HL-60 (cell line): ENCODE measurements at regions not wholly inside any gene's neighbourhood (a gene's known extent, or its start where the extent isn't known, plus 50 kb on each side); places are given as distances from the start of the nearest gene placed in this dataset.

ENCODE experiments used
- POLR2AphosphoS5 ChIP-seq: IDR thresholded peaks from 2 replicates; pipeline ENCODE4 v1.6.1; 2012; ENCODE audit warnings: low read depth
- REST ChIP-seq: IDR thresholded peaks from 2 replicates; pipeline ENCODE4 v1.6.1; 2012; ENCODE audit warnings: low read depth; ENCODE audit not compliant: insufficient replicate concordance
- TF ChIP-seq, protein P1 (sequence below): IDR thresholded peaks from one replicate; pipeline ENCODE4 v1.5.1; 2011; ENCODE audit warnings: low read length, control low read depth, inconsistent platforms; ENCODE audit not compliant: insufficient read depth

GRCh38 chr16:79456036-79456435 is 144.5 kb downstream of the MAF start:
- TF ChIP-seq, protein P1, sequence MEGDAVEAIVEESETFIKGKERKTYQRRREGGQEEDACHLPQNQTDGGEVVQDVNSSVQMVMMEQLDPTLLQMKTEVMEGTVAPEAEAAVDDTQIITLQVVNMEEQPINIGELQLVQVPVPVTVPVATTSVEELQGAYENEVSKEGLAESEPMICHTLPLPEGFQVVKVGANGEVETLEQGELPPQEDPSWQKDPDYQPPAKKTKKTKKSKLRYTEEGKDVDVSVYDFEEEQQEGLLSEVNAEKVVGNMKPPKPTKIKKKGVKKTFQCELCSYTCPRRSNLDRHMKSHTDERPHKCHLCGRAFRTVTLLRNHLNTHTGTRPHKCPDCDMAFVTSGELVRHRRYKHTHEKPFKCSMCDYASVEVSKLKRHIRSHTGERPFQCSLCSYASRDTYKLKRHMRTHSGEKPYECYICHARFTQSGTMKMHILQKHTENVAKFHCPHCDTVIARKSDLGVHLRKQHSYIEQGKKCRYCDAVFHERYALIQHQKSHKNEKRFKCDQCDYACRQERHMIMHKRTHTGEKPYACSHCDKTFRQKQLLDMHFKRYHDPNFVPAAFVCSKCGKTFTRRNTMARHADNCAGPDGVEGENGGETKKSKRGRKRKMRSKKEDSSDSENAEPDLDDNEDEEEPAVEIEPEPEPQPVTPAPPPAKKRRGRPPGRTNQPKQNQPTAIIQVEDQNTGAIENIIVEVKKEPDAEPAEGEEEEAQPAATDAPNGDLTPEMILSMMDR = no peak
- TF ChIP-seq POLR2AphosphoS5 (no peak), REST (no peak)
